ENCODE measurements at regions not wholly inside any gene's neighbourhood (a gene's known extent, or its start where the extent isn't known, plus 50 kb on each side); places are given as distances from the start of the nearest gene placed in this dataset.
"Not testable (repeated sequence)": the region's sequence is repeated elsewhere in the genome, so short reads cannot be mapped to it uniquely, and the experiment has no call there.

GRCh38 chr10:76621886-76622620, 1015.6 kb downstream of the KCNMA1 start:
- DNase-seq (ENCODE audit: low read depth in 4 of 4, low spot score in 3 of 4): no peak

GRCh38 chr10:76618641-76619040, 1019.0 kb downstream of the KCNMA1 start:
- DNase-seq (ENCODE audit: low read depth in 4 of 4, low spot score in 3 of 4): no peak

- no peak for DNase-seq (ENCODE audit: low read depth in 4 of 4, low spot score in 3 of 4)
These were observed 1019.4 kb downstream of the KCNMA1 start for GRCh38 chr10:76618171-76618570.

- not testable (repeated sequence) for DNase-seq (ENCODE audit: low read depth in 4 of 4, low spot score in 3 of 4)
These were observed 1020.9 kb downstream of the KCNMA1 start for GRCh38 chr10:76616666-76617065.

- no peak for DNase-seq (ENCODE audit: low read depth in 4 of 4, low spot score in 3 of 4)
These were observed 1022.6 kb downstream of the KCNMA1 start for GRCh38 chr10:76615049-76615448.
